Muscle of back (tissue), 3 donors: ENCODE measurements at regions not wholly inside any gene's neighbourhood (a gene's known extent, or its start where the extent isn't known, plus 50 kb on each side); places are given as distances from the start of the nearest gene placed in this dataset.

Source experiments
- DNase-seq, 3 donors: peaks; one replicate each; pipeline versions ENCODE4 v3.0.0 to v3.0.0-alpha.2; 2013

DNA sequence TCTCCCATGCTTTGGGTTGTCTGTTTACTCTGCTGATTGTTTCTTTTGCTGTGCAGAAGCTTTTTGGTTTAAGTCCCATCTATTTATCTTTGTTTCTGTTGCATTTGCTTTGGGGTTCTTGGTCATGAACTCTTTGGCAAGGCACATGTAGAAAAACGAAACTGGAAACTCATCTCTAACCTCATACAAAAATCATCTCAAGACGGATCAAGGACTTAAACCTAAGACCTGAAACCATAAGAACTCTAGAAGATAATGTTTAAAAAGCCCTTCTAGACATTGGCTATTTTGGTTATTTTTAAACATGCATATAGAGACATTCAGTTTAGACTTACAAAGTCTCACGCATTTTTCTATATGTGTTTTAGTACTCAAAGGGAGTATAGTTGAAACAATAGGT, 1164.3 kb upstream of the GYPC start:
- no peak for DNase-seq

DNA sequence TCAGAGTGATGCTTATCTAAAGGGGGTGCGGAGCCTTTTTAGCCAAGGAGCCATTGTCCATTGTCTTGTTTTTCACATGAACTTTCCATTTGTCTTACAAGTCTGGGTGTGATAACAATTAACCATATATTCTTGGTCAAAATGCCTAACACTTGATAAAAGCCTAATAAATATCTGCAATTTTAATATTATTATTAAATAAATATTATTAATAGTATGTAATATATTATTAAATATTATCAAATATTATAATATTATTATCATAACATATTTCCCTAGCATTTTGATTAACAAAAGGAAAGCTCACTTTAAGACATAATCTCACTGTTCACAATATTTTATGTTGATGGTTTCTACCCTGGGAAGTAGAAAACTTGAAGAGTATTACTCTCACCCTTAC, 1143.6 kb upstream of the GYPC start:
- DNase-seq = no peak

DNA sequence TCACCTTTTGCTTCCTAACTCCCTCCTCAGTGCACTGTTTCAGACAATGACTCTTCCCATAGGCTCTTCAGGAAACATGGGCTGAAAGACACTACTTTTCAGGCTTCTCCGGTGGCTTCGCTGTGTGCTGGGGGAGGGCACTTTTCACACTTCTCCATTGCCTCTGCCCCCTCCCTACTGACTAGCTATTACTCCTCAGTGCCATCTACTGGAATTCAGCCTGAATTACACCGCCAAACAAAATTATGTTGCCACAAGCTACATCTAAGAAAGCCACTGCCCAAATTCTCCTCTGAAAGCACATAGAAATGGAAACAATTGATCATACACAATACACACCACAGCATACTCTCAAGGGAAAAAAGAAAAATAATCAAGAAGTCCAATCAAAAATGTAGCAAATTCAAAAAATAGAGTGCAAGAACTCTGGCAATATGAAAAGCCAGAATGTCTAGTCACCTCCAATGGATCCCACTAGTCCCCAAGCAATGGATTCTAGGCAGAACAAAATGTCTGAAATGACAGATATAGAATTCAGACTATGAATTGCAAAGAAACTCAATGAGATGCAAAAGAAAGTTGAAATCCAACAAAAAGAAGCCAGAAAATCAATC, 1139.4 kb upstream of the GYPC start:
- DNase-seq = no peak

DNA sequence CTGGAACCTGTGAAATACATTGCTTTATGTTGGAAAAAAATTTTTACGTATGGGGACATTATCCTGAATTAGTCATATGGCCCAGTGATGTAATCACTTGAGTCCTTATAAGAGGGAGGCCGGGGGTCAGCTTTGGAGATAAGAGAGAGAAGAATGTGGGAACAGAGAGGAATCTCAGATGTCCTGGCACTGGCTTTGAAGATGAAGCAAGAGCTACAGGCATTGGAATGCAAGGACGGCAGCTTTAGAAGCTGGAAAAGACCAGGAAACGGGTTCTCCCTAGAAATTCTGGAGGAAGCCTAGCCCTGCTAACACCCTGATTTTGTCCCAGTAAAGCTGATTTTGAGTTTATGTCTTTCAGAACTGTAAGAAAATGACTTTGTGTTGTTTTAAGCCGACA, 1129.9 kb upstream of the GYPC start:
- DNase-seq = no peak

DNA sequence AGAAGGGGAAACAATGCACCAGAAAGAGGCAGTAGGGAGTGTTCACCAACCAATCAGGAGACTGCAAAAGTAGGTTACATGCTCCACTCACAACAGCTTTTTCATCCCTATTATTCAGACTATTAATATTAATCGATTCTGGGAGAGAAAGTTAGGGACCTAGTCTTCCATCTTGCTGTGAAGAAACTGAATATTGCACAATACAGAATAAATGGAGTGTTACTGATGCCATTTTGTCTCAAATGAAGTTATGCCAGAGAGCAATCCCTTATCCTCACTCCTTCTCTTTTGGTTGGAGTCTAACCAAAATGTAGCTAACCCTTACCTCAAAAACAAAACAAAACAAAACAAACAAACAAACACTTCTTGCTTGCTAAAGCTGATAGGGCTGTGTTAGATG, 1120.9 kb upstream of the GYPC start:
- no peak for DNase-seq

DNA sequence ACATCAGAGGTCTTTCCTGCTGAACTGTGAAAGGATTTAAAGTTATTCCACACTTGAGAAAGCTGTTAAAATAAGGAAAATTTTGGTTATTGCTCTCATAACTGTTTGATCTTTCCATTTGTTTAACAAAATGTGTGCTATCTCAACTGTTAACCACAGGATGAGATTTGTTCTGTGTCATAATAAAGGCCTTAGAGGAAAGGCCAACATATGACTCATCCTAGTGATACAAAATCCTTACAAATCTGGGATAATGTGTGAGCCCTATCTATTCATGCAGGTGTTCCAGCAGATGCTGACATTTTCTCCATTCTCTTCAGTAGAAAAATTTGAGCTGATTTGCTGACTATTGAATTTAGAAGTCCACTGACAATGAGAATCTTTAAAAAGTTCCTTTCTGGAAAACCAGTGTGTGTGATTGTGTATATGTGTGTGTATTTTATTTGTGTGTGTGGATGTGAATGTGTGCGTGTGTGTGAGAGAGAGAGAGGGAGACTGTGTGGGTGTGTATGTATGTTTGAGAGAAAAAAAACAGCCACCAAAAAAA, 1111.9 kb upstream of the GYPC start:
- no peak for DNase-seq

DNA sequence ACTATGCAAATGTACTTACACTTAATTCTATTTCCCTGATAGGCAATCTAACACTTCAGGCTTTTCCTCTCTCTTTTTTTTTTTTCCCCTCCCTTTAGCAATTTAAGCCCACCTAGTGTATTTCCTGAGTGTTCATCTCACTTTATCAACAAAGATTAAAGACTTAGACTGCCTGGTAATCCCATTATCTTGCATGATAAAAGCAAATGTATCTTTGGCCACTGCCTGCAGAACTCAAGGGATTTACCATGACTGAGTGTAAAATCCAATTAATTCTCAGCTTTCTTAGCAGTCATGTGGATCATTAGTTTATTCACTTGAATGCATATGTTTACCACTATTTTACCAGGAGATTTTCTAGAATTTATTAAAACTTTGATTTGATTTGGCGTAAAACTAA, 1102.2 kb upstream of the GYPC start:
- DNase-seq = no peak

DNA sequence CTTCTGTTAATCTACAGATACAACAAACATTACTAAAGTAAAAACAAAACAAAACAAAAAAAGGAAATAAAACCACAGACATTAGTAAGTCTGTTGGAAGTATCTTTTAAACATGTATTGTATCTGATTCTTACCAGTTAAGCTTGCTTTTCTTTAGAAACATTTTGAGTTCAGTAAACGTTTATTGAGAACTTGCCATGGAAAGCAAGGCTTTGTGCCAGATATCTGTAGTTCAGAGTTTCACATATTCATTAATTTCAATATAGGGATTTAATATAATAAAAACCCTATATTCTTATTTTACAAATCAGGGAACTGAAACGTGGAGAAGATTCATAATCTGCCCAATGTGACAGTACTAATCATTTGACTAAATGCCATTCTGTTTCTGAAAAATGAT, 1101.0 kb upstream of the GYPC start:
- peak; percentile 3 to 55 (median 21) for DNase-seq

DNA sequence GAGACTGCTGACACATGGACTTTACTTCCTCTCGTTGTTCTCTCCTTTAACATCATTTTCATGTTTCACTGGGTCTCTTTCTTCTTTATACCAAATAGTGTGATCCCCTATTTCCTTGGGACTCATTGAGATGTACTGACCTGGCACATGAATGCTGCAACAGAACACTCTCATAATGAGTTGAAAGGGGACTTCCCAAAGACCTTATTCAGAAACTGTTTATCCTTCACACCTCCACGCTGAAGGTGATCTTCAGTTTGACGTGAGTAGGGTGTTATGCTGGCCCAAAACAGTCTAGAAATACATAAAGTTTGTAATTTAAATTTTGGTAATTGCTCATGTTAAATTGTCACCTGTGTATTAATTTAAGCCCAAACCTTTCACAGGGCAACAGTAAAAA, 1096.8 kb upstream of the GYPC start:
- DNase-seq = no peak

DNA sequence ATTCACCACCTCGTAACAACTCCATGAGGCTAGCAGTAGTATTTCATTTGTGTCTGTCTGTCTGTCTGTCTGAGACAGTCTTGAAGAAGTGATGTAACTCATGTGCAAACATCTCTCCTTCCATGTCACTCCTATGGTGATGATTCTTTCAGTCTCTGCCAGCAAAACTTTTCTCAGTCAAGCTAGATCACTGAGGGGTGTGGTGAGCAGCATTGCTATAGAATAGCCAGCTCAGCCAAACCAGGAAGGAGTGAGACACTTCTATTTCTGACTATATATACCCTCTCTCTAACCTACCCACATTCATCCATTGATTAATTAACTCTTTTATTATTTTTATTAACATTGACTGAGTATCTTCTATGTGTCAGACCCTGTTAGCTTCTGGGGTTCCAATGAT, 1095.1 kb upstream of the GYPC start:
- no peak for DNase-seq

DNA sequence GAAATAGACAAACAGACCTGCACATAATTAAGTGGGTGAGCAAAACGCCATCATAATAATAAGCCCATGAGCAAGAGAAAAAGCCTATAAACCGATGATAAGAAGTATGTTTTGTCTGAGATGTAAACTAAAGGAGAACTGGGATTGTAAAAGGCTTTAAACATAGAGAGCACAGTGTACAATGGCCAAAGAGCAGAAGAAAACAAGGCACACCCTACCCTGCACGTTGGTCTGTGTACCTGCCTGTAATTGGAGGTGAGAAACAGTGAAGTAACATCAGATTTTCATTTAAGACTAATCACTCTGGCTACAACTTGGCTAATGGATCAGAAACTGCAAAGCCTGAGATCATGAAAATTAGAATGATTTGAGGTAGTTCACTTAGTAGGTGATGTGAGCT, 1094.7 kb upstream of the GYPC start:
- DNase-seq = no peak

DNA sequence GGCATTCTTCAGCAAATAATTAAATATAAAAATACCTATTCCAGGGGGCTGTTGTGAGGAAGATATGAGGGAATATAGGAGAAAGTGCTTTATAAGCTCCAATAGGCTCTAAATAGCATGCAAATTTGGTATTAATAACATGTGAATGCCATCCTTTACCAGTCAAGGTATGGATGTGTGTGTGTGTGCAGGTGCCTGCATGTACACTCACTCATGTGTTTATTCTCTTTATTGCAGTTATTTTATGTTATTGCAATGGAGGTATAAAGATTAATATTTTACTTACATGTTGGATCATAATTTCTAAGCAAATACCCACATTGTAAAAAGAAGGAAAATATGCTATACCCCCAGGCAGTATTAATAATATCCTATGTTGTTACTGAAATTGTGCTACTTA, 1093.0 kb upstream of the GYPC start:
- no peak for DNase-seq

DNA sequence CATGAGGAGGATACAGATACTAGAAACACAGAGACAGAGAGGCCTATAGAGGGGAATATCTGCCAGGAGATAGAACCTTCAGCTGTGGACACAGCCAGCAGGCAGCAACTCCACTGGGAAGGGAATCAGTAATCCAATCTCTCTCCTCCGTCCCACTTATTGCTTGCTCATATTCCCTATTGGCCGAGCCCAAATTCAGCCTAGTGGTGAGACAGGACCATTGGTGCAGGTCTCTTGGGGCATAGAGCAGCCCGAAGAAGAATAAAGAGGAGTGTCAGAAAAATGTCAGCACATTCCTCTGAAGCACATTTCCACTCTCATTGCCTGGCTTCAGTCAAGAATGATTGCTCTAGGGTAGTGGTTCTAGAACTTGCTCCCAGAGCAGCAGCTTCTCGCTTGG, 1091.5 kb upstream of the GYPC start:
- no peak for DNase-seq

DNA sequence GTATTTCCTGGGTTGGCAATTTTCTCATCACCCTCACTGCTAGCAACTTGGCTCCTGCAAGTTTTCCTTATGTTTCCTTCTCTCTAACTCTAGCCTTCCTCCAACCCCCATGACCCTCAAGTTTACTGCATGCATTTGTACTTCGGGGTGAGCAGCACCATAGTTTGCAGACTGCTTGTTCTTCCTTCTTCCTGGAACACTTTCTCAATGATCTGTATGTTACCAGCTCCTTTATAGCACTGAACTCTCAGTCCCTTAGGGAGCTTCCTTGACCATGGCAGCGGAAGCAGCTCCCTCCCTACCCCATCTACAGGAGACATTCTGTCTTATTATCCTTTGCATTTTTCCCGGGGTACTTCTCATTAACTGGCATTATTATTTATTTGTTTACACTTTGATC, 1089.5 kb upstream of the GYPC start:
- no peak for DNase-seq

DNA sequence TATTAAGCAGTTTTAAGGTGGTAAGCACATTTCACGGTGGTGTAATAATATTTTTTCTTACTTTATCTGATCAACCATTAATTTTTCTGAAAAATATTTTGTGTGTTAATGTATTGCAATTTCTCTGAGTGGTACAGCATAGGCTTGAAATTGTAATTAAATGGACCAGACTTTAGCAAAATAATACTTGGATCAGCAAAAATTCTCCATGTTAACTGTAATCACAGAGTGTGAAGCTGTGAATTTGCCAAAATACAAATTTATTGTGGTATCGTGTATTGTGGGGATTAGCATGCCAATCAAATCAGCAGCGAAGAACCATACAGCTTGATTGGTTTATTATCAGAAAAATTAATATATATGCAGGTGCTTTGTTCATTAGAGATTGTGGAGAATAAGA, 1088.9 kb upstream of the GYPC start:
- no peak for DNase-seq

DNA sequence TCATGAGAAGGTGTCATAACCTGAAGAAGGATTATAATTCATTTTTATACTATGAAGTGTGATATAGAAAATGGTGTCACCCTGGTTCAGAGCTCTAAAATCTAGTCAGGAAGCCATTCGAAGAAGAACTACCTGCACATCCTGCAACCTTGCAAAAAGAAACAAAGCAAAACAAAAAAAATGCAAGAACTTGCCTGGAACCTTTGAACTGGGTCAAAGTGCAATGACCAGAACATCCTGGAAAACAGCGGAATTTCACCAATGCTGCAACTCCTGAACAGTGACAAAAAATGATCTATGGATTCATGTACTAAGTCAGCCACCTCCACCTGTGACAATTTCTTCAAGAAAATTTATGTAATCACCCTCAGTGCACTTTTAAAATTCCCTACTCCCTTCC, 1083.3 kb upstream of the GYPC start:
- no peak for DNase-seq

DNA sequence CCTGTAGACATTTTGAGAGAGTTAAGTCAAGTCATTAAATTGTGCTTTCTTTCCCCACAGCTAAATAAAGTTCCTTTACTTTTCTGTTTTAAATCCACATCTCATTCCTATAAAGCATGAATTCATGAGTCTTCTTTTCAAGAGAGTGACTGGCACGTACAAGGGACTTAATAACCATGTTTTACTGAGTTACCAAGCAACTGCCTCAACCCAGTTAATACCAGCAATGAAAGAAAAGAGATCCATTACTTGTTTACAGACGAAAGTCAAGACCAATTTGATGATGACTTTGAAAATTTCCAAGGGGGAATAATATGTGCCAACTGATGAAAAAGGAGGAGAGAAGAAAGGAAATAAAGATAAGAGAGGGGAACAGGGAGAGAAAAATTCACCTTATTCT, 1082.5 kb upstream of the GYPC start:
- DNase-seq = no peak

DNA sequence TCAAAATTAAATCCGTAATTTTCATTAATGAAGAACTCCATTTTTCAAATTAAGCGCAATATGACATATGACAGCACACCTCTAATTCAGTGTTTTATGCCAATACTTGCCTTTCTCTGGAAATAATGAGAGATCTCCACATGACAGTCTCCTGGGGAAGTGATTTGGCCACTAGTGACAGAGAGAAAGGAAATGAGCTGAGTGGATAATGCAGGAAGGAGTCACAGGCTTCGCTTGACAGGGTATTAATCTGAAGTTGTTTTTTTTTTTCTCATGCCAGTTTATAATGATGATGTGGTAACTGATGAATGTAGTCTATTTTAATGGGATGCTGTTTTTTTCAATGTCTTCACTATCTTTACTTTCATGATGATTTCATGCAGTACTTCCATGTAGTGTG, 1079.4 kb upstream of the GYPC start:
- no peak for DNase-seq

DNA sequence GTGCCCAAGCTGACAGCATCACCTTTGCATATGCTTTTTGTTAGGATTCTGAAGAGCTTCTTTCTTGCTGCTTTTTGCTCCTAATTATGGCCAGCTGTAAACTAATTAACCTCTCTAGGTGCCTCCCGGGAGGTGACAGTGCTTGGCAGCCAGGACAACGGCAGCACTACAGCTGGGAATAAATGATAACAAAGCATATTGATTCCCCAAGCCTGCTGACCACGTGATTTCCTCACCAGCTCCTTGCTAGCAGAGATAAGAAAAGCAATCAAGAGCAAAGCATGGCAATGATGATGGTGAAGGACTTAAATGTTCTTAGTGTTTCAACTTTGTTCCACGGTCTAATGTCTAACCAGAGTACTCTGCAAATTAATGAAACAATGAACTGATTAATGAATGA, 1074.4 kb upstream of the GYPC start:
- DNase-seq = no peak

DNA sequence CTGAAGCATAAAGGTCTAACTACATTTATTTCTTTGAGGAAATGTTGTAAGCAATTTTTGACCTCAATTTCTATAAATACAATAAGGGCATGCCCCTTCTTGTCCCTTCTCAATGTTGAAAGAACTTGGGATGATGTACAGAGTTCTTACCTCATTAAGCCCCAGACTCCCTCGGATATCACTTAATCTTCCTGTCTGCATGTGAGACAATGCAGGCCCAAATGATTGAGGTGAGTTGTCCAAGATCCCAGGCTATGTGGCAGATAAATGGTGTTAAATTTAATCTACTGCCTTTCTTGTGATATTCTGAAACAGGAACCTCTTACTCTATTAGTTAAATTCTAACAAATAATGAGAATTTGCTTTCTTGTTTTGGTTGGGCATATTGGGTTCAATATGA, 1073.4 kb upstream of the GYPC start:
- no peak for DNase-seq

DNA sequence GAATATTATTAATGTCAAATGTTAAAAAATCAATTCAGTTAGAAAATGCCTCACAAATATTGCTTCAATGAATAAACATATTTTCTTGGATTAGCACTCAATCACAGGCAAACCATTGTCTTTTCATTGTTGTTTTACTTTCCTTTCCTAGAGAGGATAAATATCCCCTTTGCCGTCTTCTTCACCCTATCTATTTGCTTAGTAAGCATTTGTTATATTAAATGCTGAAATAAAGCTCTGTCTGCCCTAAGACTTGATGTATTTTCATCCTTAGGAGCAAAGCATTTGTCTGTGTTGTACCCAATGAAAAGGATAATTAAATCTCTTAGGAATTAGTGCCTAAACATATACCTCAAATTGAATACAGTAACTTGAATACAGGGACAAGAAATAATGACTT, 1071.2 kb upstream of the GYPC start:
- DNase-seq = no peak

DNA sequence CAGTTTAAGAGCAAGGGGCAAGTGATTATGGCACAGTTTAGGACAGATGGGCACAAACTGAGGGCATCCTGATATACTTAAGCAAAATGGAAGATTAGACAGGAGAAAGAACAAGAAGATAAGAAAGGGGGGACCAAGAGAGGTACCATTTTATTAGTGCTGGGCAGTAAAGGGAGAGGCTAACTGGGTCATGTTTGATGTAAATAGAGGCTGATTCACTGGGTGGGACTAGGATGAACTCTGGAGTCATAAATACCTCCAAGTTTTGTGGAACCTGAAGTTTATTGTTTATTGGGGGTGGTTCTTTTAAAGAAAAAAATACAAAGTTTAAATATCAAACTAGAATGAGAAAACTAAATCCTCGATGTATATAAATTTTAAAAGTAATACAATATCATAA, 1067.2 kb upstream of the GYPC start:
- DNase-seq = no peak

DNA sequence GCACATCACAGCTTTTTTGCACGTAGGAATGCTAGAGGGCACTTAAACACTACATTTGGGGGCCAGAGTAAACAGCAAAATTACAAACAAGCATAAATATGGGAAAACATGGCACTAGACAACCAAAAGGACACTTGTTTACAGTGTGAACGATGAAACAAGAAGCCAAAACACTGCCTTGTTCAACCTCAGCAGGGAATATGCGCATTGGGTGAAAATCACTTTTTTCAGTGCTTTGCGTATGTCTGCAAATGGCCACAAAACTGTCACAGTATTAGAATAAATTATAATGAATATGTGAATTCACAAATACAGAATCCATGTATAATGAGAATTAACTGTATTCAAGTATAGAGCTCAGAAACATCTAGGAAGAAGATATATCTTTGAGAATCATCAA, 1064.0 kb upstream of the GYPC start:
- no peak for DNase-seq

DNA sequence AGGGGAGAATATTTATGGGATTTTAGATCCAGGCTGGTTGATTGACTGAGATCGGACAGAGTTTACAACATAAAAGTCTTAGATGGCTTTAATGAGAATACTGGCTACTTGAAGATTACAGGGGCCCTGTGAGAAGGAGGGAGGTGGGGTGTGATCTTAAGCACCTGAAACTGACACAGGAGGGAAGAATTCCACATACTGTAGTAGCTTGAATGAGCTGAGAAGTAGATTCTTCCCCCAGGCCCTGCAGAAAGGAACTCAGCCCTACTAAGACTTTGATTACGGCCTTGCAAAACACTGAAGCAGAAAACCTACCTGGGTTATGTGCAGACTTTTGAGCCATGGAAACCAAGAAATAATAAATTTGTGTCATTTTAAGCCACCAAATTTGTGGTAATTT, 1062.9 kb upstream of the GYPC start:
- DNase-seq = no peak

DNA sequence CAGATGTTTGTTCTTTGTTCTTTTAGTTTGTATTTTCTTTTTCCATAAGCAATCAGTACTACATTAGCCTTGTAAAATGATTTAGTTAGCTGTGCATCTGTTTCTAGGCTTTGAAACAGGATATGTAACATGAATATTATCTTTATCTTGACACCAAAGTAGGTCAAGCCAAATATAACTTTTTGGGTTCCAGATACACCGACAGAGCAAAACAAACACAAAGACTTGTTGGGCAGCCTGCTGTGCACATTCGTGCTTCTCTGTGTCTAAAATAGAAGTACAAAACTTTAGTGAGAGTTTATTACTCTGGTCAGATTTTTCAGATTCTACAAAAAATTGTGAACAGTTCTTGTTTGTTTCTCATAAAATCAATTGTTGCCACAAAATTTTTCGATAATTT, 1059.3 kb upstream of the GYPC start:
- DNase-seq = peak in 1 of 3 donors; percentile 3
